ENCODE measurements at regions not wholly inside any gene's neighbourhood (a gene's known extent, or its start where the extent isn't known, plus 50 kb on each side); places are given as distances from the start of the nearest gene placed in this dataset.

DNA sequence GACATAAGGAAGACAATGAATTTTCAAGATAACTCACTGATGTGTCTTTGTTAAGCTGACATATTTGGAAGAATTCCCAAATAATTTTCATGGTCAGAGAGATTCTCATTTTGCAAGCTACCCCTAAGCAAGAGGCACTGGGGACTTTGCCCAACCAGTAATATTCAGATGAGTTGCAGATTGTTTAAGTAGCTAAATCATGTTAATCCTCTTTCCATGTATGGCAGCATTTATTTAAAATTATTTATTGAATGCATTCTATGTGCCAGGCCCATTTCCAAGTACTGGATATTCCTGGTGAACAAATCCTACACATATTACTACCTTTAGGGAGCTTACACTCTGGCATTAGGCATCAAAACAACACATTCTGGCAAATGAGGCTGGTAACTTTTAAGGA, 56.5 kb upstream of the BACH1 start:
- TF ChIP-seq, protein P1, sequence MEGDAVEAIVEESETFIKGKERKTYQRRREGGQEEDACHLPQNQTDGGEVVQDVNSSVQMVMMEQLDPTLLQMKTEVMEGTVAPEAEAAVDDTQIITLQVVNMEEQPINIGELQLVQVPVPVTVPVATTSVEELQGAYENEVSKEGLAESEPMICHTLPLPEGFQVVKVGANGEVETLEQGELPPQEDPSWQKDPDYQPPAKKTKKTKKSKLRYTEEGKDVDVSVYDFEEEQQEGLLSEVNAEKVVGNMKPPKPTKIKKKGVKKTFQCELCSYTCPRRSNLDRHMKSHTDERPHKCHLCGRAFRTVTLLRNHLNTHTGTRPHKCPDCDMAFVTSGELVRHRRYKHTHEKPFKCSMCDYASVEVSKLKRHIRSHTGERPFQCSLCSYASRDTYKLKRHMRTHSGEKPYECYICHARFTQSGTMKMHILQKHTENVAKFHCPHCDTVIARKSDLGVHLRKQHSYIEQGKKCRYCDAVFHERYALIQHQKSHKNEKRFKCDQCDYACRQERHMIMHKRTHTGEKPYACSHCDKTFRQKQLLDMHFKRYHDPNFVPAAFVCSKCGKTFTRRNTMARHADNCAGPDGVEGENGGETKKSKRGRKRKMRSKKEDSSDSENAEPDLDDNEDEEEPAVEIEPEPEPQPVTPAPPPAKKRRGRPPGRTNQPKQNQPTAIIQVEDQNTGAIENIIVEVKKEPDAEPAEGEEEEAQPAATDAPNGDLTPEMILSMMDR (IDR thresholded peaks at IDR 0.05; ENCODE audit: control insufficient read depth, insufficient read depth, low read depth, low read length, missing control alignments) = no peak
- no peak for DNase-seq (ENCODE audit: low read depth)
- H3K4me3 ChIP-seq (ENCODE audit: control insufficient read depth, low read depth, low read length) = no peak overlapping the region

- no peak for DNase-seq (ENCODE audit: low read depth)
- H3K4me3 ChIP-seq (ENCODE audit: control insufficient read depth, low read depth, low read length) = no peak overlapping the region
- TF ChIP-seq, protein P1 (IDR thresholded peaks at IDR 0.05; ENCODE audit: control insufficient read depth, insufficient read depth, low read depth, low read length, missing control alignments) = no peak
Measured at GRCh38 chr21:29243188-29243587, 55.5 kb upstream of the BACH1 start.

GRCh38 chr21:29245104-29245643, 53.5 kb upstream of the BACH1 start:
- no peak for DNase-seq (ENCODE audit: low read depth)
- H3K4me3 ChIP-seq (ENCODE audit: control insufficient read depth, low read depth, low read length) = no peak overlapping the region
- TF ChIP-seq, protein P1 (IDR thresholded peaks at IDR 0.05; ENCODE audit: control insufficient read depth, insufficient read depth, low read depth, low read length, missing control alignments) = no peak

DNA sequence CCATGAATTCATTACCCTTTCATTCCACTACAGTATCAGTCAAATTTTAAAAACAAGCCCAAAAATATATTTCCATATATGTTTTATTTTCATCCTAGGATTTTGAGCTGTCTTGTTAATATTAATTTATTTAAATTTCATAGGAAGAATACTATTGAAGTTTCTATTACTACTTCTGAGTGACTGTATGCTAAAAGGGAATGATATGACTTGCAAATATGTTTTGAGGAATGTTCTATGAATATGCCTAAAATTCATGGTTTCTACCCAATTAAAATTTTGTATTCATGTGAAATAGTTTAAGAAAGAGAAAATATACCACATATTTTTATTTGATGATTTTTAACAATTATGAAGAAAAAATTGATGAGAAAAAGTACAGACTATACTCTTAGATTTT, 52.9 kb upstream of the BACH1 start:
- H3K4me3 ChIP-seq (ENCODE audit: control insufficient read depth, low read depth, low read length) = no peak overlapping the region
- TF ChIP-seq, protein P1 (IDR thresholded peaks at IDR 0.05; ENCODE audit: control insufficient read depth, insufficient read depth, low read depth, low read length, missing control alignments) = no peak
- no peak for DNase-seq (ENCODE audit: low read depth)

GRCh38 chr21:29246614-29247013, 52.1 kb upstream of the BACH1 start:
- H3K4me3 ChIP-seq (ENCODE audit: control insufficient read depth, low read depth, low read length) = no peak overlapping the region
- TF ChIP-seq, protein P1 (IDR thresholded peaks at IDR 0.05; ENCODE audit: control insufficient read depth, insufficient read depth, low read depth, low read length, missing control alignments) = no peak
- no peak for DNase-seq (ENCODE audit: low read depth)

GRCh38 chr21:29248124-29248523, 50.6 kb upstream of the BACH1 start:
- DNase-seq (ENCODE audit: low read depth) = no peak
- no peak overlapping the region for H3K4me3 ChIP-seq (ENCODE audit: control insufficient read depth, low read depth, low read length)
- TF ChIP-seq, protein P1 (IDR thresholded peaks at IDR 0.05; ENCODE audit: control insufficient read depth, insufficient read depth, low read depth, low read length, missing control alignments) = no peak

All from AG09309 (cell line).